ENCODE measurements at regions not wholly inside any gene's neighbourhood (a gene's known extent, or its start where the extent isn't known, plus 50 kb on each side); places are given as distances from the start of the nearest gene placed in this dataset.
"Not testable (repeated sequence)": the region's sequence is repeated elsewhere in the genome, so short reads cannot be mapped to it uniquely, and the experiment has no call there.

DNA sequence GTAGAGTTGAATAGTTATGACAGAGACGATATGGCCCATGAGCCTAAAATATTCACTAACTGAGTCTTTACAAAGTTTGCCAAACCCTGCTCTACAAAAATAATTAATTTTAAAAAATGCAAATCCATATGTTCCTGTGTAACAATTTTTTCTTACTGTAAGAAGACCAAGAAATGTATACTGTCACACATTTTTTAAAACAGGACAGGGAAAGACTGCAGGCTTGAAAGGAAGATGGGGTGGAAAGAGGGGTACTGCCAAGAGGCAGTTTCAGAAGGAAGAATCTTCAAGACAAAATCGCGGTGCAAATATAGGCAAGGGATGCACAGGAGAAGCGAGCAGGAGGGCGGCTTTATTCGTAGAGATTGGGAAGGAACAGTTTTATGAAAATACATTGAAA, 115.7 kb upstream of the KLHL1 start:
- Histone ChIP-seq H3K4me1 (no peaks in the 10 kb centered on the region), H3K27me3 (no peaks in the 10 kb centered on the region), H3K36me3 (no peaks in the 10 kb centered on the region), H3K9me3 (no peaks in the 10 kb centered on the region), H3K4me3 (no peak overlapping the region), H3K27ac (replicated peaks in 1 of 4) (no peak overlapping the region)
- TF ChIP-seq POLR2AphosphoS5 (IDR thresholded peaks at IDR 0.05): no peak
- no peak for TF ChIP-seq CTCF (IDR thresholded peaks at IDR 0.05)
- TF ChIP-seq POLR2A (IDR thresholded peaks at IDR 0.05; ENCODE audit: low read depth): no peak
- no peak for TF ChIP-seq EP300 (IDR thresholded peaks at IDR 0.05)
- 95% methylated on average over 6 of the region's 6 CpGs for WGBS
- DNase-seq (ENCODE audit: extremely low spot score): no peak
- intact Hi-C loops (cut with DNase I): no loop called here

DNA sequence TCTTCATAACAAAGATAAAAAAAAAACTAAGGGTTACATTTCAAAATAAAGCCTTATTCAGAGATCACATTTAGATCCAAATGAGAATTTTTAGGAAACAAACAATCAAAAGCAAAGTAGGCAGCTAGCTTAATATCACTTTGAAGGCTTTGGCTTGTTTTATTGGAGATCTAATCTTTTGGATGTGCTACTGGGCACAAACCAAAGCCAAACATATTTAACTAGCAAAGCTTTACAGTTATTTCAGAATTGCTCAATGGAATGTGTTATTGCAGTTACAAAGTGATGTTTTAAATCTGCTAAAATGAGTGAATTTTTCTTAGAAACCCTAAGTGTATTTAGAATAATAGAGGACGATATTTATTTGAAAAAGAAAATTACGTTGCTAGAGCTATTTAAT, 114.7 kb upstream of the KLHL1 start:
- Histone ChIP-seq H3K27ac (replicated peaks in 1 of 4) (no peak overlapping the region), H3K27me3 (no peaks in the 10 kb centered on the region), H3K4me3 (no peak overlapping the region), H3K36me3 (no peaks in the 10 kb centered on the region), H3K4me1 (no peaks in the 10 kb centered on the region), H3K9me3 (no peaks in the 10 kb centered on the region)
- WGBS: 84% methylated on average over 2 of the region's 2 CpGs
- DNase-seq (ENCODE audit: extremely low spot score): no peak
- intact Hi-C loops (cut with DNase I): no loop called here
- TF ChIP-seq POLR2AphosphoS5 (IDR thresholded peaks at IDR 0.05) (no peak), CTCF (IDR thresholded peaks at IDR 0.05) (no peak), POLR2A (IDR thresholded peaks at IDR 0.05; ENCODE audit: low read depth) (no peak), EP300 (IDR thresholded peaks at IDR 0.05) (no peak)

GRCh38 chr13:70218618-70219017, 110.4 kb upstream of the KLHL1 start:
- H3K9me3 ChIP-seq: no peaks in the 10 kb centered on the region
- WGBS: 85% methylated on average over 3 of the region's 3 CpGs

DNA sequence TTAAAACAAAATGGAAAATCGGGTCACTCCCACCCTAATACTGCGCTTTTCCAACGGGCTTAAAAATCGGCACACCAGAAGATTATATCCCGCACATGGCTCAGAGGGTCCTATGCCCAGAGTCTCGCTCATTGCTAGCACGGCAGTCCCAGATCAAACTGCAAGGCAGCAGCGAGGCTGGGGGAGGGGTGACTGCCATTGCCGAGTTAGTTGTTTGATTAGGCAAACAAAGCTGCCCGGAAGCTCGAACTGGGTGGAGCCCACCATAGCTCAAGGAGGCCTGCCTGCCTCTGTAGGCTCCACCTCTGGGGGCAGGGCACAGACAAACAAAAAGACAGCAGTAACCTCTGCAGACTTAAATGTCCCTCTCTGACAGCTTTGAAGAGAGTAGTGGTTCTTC, 100.7 kb upstream of the KLHL1 start:
- H3K36me3 ChIP-seq; DNase-seq (ENCODE audit: extremely low spot score); intact Hi-C loops (cut with DNase I); H3K27ac ChIP-seq (replicated peaks in 1 of 4); H3K4me3 ChIP-seq; H3K27me3 ChIP-seq; H3K4me1 ChIP-seq; H3K9me3 ChIP-seq: not testable (repeated sequence)
- WGBS: 82% methylated on average over 11 of the region's 11 CpGs

More at GRCh38 chr13:70218618-70219017, 110.4 kb upstream of the KLHL1 start:
- no peaks in the 10 kb centered on the region for H3K36me3 ChIP-seq
- H3K4me1 ChIP-seq: no peaks in the 10 kb centered on the region
- H3K4me3 ChIP-seq: no peak overlapping the region
- intact Hi-C loops (cut with DNase I): no loop called here
- H3K27ac ChIP-seq (replicated peaks in 1 of 4): no peak overlapping the region
- DNase-seq (ENCODE audit: extremely low spot score): no peak
- no peaks in the 10 kb centered on the region for H3K27me3 ChIP-seq
- no peak for TF ChIP-seq POLR2A (IDR thresholded peaks at IDR 0.05; ENCODE audit: low read depth)
- TF ChIP-seq EP300 (IDR thresholded peaks at IDR 0.05): no peak
- TF ChIP-seq CTCF (IDR thresholded peaks at IDR 0.05): no peak
- TF ChIP-seq POLR2AphosphoS5 (IDR thresholded peaks at IDR 0.05): no peak

- TF ChIP-seq POLR2A (IDR thresholded peaks at IDR 0.05; ENCODE audit: low read depth) (no peak), CTCF (IDR thresholded peaks at IDR 0.05) (no peak), EP300 (IDR thresholded peaks at IDR 0.05) (no peak), POLR2AphosphoS5 (IDR thresholded peaks at IDR 0.05) (no peak)
- DNase-seq (ENCODE audit: extremely low spot score): no peak
Observed at GRCh38 chr13:70206671-70207070, 98.4 kb upstream of the KLHL1 start.

More at GRCh38 chr13:70206671-70207070, 98.4 kb upstream of the KLHL1 start:
- H3K27me3 ChIP-seq: no peaks in the 10 kb centered on the region
- H3K9me3 ChIP-seq: no peaks in the 10 kb centered on the region
- no peaks in the 10 kb centered on the region for H3K36me3 ChIP-seq
- no peaks in the 10 kb centered on the region for H3K4me1 ChIP-seq
- no peak overlapping the region for H3K4me3 ChIP-seq
- intact Hi-C loops (cut with DNase I): no loop called here
- H3K27ac ChIP-seq (replicated peaks in 1 of 4): no peak overlapping the region

Measured in esophagus muscularis mucosa (tissue), 4 donors.